Suppressor macrophage (primary cell): ENCODE measurements at regions not wholly inside any gene's neighbourhood (a gene's known extent, or its start where the extent isn't known, plus 50 kb on each side); places are given as distances from the start of the nearest gene placed in this dataset.
A peak's percentile ranks its signal among the peaks of the same experiment; 100 is the strongest.

Experiments
- DNase-seq, 4 experiments: peaks; one replicate each; pipeline ENCODE4 v3.0.0-alpha.2; 2020 to 2022

DNA sequence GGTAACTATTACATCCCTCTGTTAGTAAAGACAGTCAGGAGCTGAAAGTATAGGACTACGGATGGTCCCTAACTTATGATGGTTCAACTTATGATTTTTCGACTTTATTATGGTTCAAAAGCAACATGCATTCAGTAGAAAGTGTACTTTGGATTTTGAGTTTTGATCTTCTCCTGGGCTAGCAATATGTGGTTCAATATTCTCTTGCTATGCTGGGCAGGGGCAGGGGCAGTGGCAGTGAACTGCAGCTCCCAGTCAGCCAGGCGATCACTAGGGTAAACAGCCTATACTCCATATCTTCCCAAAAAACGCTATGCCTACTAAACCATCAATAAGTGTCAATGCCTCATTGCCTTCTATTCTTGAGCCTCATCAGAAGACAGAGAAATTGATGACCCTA lies 292.7 kb downstream of the EMP1 start:
- no peak for DNase-seq

DNA sequence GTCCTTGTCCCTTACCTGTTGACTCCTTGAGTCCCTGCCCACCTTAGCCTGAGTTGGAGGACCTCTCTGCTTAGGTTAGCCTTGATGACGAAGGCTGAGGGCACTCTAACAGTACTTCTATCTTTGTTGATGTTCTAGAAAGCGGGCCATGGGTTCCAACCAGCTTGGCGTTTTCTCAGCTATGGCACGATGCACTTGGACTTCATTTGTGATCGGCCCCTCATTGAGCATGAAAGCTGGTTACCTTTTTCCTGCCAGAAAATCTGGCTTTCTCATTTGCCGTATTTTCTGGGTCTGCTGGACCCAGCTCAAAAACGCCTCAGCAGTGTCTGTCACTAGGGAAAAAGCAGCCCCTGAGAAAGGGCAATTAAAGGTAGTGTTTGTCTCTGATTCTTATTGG lies 290.8 kb downstream of the EMP1 start:
- DNase-seq = no peak

DNA sequence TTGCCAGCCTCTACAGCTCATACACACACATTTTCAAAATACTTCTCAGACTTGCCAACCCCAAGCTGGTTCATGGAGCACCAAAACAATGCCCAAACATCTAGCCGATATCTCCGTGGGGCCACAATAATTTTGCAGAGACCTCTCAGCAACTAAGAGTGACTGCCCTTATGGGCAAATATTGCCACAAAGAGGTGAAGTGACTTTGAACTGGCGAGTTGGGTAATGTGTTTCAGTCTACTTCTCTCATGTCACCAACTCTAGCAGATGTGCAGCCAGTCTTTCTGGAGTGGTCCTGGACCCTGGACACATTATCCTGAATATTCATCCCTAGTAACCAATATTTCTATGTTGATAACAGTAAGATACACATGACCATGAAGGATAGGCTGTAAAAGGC lies 290.3 kb downstream of the EMP1 start:
- no peak for DNase-seq

DNA sequence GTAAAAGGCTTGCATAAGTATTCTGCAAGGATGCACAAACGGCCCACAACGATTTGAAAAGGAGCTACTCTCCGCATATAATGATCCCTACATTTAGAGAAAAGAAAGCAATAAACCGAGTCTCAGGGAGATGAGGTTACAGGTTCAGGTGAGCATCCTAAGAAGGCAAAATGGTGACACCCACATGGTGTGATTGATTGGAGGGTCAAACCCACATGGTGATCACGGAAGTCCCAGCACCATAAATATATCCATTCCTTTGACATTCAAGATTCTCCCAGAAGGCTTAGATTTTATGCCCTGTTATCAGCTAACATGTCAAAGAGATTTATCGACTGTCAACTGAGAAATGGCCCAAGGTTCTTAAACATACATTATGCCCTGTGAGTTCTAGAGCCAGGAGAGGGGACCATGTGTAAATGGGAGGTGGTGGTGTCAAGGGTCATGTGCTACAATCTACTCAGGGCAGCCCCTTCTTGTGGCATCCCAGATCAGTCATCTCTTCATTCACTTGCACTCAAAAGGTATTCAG lies 282.2 kb downstream of the EMP1 start:
- DNase-seq = no peak

DNA sequence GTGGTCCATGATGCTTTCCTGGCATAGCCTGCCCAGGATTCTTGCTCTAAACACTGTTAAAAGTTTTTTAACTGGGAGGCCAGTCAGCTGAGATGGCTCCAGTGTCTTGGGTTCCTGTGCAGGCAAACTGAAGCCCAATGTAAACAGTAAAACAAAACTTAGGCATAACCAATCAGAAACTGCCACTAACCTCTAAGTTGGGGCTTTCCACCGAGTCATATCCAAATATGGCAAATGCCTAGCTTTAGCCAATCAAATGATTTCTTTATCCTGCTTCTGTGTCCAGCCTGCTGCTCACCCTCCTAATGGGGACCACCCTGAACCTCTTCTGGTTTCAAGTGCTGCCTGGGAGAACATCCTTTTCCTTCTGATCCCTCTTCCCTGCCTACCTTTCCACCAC lies 277.9 kb downstream of the EMP1 start:
- DNase-seq = no peak

DNA sequence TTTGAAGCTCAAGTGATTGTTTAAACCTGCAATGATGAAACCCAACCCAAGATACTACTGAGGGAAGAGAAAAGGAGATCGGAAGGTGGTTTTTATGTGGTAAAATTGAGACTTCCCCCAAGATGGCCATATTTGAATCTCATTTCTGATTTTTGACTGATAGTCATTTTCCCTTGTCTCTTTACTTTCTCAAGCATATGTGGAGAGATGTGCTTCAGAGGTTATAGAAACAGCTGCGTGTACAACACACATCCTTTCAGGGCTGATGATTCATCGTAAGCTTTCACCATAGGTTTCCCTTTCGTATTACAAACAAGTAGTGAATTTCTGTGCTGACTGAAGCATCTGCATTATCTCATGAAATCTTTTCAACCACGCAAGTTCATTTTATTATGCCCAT lies 276.2 kb downstream of the EMP1 start:
- DNase-seq = no peak

DNA sequence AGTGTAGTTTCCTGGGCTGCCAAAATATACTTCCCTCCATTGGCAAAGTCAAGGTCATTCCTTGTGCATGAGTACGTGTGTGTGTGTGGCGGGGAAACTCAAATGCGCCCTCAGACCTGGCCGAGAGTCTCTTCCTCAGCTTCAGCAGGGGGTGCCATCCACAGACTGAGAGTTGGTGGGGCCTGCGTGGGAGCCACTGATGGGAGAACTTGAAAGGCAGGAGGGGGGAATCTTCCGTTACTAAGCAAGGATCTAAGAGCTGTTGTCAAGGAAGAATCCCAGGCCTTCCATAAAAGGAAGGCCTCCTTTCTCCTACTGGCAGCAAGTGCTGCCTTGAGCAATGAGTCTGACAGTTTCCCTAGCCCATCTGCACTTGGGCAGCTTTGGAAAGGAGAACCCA lies 274.9 kb downstream of the EMP1 start:
- DNase-seq = no peak

DNA sequence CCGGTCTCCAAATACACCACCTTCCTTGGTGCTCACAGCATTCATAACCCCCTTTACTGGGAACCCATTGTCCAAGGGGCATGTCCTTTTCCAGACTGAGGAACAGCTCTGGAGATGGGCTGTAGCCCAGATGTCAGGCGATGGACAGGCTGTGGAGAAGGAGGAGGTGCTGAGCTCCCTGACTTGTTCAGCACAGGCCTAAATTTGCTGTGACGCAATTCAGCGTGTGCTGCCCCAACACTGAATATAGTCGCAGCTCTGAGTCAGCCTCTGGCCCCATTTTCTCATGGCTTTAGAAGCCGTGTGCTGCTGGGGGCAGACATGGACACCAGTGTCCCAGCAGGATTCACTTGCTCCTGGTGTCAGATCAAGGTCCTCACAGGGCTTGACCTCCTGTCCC lies 269.1 kb downstream of the EMP1 start:
- no peak for DNase-seq

DNA sequence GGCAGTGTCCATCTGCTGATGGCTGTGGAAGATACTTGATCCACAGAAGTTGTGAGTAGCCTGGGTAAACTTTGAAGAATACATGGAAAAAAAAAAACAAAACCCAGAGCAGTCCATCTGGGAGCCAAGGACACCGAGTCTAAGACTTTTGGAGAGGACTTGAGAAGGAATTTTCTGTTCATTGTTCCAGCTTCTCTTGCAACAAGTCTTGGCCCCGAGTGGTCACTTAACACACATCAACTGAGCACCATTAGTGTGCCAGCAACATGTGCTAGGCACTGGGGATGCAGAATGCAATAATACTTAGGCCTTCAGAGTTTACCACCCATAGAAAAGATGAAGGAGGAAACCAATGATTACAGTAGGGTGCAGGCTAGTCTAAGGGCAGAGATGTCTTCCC lies 266.7 kb downstream of the EMP1 start:
- no peak for DNase-seq

DNA sequence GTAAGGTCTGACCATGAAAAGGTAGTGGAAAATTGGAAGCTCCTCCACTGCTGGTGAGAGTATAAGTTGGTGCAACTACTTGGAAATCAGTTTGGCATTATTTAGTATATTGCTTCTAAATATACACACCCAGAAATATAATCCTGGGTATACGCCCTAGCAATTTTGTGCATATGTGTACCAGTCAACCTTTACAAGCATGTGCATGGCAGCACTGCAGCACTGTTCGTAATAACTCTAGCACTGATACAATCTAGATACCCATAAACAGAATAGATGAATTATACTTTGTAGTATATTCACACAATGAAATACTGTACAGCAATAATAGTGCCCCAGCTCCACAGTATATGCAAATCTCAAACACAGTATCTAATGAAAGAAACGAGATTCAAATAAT lies 265.9 kb downstream of the EMP1 start:
- no peak for DNase-seq

DNA sequence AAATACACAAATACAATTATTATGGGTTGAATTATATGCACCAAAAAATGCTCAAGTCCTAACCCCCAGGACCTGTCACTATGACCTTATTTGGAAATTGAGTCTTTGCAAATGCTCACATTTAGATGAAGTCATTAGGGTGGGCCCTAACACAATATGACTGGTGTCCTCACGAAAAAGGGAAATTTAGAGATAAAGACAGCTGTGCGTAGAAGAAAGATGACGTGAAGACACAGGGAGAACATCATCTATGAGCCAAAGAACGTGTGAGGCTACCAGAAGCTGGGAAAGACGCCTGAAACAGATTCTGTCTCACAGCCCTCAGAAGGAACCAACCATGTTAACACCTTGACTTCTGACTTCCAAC lies 259.2 kb downstream of the EMP1 start:
- no peak for DNase-seq

DNA sequence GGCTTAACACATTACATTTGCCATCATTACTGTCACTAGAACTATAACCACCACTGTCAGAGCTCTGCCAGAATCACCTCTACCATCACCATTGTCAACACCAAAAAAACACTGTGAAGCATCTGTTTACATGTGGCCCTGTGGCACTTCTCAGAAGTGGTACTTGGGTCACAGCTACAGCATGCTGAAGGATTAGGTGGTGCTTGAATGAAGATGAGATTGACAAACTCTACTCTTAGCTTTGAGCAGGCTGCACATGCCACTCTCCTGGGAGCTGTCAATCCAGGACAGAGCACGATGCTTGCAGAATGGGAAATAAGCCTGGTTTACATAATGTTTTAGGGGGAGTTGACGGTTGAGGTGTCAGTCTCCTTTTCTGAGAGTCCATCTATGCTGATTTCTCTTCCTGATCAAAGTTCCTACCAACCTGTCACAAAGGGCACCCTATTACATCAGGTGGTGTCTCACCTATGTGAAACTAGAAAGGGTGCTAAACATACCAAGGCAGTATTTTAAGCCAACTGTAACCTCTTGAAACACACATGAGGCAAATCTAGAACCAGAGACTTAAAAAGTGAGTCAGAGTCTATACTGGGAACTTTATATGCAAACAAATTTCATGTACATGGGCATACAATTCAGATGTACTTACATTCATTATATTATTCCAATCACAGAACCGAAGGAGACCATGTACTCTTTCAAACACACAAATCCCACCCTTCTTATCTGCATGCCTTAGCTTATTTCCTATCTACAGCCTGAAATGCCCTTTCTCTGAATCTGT lies 258.7 kb downstream of the EMP1 start:
- DNase-seq = no peak

DNA sequence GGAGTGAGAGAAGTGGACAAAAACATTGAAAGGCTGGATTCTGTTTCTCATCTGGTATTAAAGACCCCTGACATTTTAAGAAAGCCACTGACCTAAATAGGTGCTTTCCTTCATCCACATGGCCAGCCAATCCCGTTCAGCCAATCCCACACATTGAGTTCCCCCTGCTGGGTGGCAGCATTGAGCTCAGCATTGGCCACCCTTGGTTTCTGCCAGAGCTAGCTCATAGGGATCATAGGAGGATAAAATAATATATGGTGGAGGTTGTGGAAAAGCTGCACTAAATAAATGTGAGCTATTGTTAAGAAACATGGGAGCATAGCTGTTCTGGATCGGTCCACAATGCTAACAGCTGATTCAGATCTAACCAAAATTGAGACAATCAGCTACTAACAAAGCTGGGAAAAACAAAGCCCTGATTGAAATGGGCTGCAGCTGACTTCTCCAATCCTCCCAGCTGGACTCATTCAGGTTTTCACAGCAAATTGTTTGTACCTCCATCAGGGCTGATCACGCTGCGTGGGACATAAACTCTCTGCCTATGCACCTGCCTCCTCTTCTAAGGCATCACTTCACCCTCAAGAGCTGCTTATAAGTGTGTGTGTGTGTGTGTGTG lies 256.5 kb downstream of the EMP1 start:
- no peak for DNase-seq

DNA sequence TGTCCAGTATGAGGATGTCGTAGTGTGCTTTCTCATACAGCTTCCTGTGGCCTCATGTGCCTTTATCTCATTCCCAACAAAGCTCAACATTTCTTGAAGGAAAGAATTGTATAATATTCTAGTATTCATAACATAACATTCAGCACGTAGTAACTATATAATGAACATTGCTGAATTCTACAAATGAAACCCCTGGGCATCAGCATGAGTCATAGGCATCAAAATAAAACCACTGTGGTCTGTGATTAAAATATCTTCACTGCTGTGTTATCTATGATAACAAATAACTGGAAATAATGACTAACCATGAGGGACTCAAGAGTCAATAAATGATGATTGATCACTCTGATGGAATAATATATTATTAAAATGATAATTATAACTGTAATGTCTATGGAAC lies 255.2 kb downstream of the EMP1 start:
- no peak for DNase-seq

DNA sequence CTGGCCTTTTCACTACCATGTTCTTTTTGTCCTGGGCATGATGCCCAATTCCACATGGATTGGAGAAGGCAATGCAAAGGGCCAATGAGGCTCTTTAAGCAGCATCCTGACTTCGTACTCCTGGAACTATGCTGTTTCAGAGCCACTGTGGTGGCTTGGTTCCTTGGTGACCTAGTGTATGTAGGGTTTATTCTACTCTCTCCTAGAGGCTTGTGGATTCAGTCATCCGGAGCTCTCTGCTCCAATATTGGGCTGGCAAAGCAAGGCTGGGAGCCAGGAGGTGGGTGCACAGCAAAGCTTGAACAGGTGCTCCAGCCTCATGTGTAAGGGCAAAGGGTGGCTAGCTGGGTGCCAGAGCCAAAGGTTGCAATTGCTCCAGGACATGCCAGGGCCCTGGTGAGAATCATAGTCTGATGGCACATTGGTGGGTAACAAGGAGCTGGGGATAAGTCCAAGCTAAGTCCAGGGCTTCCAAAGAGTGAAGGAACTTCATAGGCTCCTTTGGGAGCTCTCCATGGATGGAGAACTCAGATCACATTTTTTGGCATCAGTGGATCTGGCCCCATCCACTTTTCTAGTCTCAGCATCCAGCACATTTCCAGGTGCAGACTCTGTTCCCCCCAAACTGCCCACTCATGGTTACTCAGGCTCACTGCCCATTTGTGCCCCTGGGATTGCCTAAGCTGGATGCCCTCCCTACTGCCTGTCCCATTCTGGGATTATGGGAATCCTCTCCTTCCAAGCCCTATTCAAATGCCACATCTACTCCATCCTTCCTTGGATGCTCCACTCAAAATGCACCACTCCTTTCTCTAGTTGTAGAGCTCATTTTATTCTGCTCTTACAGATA lies 253.9 kb downstream of the EMP1 start:
- no peak for DNase-seq

DNA sequence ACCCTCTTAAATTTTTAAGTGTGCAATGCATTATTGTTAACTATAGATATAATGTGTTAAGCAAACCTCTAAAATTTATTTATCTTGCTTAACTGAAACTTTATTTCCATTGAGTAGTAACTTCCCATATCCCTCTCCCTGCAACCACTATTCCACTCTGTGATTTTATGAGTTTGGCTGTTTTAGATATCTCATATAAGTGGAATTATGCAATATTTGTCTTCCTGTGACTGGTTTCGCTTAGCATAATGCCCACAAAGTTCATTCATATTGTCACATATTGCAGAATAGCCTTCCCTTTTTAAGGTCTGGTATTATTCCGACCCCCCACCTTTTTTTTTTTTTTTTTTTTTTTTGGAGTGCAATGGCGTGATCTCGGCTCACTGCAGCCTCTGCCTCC lies 247.6 kb downstream of the EMP1 start:
- peak in 1 of 4 experiments; percentile 1 for DNase-seq

DNA sequence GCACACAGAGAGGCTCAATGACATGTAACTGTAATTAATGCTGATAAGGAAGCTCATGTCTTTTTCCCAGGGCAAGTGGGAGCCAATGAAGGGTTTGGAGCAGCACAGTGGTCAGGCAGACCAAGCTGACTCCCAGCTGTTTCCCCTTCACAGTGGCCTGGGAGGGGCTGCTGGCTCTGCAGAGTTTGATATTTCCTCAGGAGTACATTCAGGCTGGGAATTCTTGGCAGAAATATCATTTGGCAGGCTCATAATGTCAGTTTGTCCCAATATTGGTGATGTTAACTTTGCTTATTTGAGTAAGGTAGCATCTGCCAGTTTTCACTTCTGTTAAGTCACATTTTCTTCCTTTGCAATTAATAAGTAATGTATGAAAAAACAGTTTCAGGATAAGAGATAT lies 247.0 kb downstream of the EMP1 start:
- DNase-seq = no peak

DNA sequence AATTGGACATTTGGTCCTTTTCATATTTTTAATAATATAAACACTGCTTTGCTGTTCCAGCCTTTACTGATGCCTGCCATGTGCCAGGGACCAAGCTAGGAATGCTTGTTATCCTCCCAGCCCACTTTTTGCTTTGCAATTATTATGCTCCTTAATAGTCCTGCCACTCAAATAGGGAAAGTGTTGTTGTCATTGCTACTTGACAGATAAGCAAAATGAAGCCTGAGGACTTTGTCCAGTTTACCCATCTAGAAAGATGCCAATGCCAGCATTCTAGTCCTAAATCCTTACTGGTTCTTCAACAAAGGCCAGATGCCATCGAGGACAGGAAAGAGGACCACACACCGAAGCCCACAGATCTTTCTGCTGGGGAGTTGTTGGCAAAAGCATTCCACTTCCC lies 246.5 kb downstream of the EMP1 start:
- DNase-seq = no peak

DNA sequence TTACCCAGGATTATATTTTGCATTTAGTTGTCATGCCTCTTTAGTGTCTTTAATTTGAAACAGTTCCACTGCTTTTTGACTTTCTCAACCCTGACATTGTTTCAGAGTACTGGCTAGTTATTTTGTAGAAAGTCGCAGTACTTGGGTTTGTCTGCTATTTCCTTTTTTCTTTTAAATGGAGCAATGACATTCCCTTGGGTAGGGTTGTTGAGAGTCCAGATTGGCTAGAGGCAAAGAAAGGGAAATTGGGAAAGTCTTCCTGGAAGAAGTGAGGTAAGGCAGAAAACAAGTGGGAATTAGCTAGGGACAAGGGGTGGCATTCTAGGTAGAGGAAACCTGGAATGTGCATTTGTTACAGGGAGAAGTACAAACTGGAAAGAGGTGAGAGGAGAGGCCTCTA lies 245.9 kb downstream of the EMP1 start:
- DNase-seq = no peak

DNA sequence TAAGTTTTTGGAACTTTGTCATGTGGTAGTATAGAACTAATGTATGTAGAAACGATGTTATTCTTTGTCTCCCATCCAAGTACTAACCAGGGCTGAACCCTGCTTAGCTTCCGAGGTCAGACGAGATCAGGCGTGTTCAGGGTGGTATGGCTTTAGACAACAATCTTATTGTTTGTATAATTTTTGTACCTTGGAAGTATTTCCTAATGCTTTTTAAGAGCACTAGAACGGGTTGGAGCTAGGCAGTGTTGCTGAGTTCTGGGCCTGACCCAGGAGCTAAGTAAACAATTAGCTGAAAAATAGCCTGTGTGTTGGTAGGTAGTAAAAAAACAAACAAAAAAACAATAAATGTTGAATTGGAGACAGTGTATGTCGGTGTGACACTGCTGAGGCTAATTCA lies 244.3 kb downstream of the EMP1 start:
- no peak for DNase-seq

DNA sequence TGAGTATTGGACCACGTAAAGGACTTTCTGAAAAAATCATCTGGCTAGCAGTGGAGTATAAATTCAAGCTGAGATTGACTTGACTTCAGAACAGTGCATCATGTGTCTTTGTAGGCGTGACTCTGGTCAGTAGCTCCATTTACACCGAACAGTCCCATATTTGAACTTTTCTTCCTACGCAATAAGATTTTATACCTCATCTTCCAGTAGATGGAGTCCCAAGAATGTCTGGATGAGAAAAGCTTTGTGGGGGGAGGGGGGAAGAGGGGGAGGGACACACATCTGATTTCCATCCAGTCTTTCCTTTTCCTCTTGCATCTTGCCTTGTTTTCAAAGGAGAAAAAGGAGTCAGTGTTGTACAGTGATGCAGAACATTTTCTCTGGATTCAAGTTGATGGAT lies 241.0 kb downstream of the EMP1 start:
- DNase-seq = no peak

DNA sequence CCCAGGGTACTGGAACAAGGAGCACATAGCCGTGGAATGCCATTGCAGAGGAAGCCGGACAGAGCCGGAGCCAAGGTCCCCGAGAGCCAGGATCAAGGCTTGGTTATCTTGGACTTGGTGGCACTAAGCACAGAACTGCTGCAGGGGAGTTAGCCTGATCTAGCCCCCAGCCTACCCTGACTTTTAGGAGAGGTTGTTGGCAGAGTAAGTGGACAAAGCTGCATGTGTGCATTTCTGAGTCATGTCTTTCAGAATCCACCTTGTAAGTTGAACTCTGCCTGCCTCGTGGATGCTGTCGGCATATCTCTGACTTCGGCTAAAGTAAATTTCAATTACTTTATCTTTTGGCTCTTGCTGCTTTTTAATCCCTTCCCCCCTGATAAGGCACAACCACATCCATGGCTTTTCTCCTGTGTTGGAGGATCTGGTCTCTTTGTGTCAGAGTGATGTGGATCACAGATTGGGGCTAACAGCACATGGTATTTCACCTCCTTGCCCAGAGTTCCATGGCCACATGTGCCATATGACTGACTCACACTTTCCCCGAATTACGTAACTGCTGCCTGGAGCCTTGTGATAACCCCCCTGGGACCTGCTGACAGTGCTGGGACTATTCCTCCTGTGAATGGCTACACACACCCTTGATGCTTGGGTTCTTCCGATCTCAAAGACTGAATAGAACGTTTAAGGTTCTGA lies 240.3 kb downstream of the EMP1 start:
- DNase-seq = no peak

DNA sequence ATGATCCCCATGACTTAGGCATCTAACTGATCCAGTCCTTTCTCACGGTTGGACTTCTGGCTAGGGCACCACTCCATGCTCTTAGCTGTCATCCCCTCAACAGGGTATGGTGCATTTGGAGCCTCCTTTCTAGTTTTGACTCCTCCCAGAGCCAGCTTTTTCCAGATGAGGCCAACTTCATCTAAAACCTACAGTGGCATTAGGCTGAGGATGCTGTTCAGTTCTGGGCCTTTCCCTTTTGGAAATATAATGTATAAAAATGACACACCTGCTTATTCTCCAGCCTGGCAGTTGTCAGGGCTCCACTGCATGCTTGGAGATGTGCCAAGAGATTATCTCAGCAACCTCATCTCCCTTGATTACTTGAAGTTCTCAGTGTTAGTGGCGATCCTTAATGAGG lies 239.7 kb downstream of the EMP1 start:
- no peak for DNase-seq
